ENCODE measurements at regions not wholly inside any gene's neighbourhood (a gene's known extent, or its start where the extent isn't known, plus 50 kb on each side); places are given as distances from the start of the nearest gene placed in this dataset.

DNA sequence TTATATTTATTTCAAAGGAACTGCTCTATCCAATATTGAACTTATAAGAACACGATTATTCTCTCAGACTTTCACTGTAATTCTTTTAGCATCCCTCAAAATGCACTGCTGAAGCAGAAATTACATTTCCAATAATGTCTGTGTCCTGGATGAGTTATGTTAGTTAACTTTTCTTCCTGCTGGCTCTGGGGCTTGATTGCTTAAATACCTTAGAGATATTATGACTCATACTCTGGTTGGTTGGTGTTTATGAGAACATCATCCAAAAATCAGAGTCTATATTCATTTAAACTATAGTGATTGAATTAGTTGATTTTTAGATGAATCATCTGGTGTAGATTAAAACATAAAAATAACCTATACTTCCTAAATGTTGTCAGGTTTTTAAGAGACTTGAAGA is 246.3 kb upstream of the VWC2 start:
- H3K9ac ChIP-seq (ENCODE audit: insufficient read depth, low read length, poor library complexity, severe bottlenecking), result no peak overlapping the region
- no peaks in the 10 kb centered on the region for H3K4me1 ChIP-seq (ENCODE audit: control insufficient read depth in 1 of 2, insufficient read depth in 2 of 2, low read length in 2 of 2)
- H3K36me3 ChIP-seq (replicated peaks in 1 of 2; ENCODE audit: control insufficient read depth in 1 of 2, insufficient read depth in 2 of 2, low read length in 2 of 2), result no peaks in the 10 kb centered on the region
- TF ChIP-seq, protein P1, sequence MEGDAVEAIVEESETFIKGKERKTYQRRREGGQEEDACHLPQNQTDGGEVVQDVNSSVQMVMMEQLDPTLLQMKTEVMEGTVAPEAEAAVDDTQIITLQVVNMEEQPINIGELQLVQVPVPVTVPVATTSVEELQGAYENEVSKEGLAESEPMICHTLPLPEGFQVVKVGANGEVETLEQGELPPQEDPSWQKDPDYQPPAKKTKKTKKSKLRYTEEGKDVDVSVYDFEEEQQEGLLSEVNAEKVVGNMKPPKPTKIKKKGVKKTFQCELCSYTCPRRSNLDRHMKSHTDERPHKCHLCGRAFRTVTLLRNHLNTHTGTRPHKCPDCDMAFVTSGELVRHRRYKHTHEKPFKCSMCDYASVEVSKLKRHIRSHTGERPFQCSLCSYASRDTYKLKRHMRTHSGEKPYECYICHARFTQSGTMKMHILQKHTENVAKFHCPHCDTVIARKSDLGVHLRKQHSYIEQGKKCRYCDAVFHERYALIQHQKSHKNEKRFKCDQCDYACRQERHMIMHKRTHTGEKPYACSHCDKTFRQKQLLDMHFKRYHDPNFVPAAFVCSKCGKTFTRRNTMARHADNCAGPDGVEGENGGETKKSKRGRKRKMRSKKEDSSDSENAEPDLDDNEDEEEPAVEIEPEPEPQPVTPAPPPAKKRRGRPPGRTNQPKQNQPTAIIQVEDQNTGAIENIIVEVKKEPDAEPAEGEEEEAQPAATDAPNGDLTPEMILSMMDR (IDR thresholded peaks at IDR 0.05), result no peak
- Mint-ChIP-seq H3K4me1 (no peaks in the 10 kb centered on the region), H3K9me3 (peaks cover 0 to 4% (median 0%) of the 10 kb centered on the region in 7 donors), H3K4me3 (no peak overlapping the region), H3K27ac (no peak overlapping the region), H3K27me3 (ENCODE audit: low read depth in 3 of 3) (peaks cover 0 to under 1% (median 0%) of the 10 kb centered on the region in 3 donors), H3K36me3 (no peaks in the 10 kb centered on the region)
- H3K9me3 ChIP-seq (replicated peaks in 1 of 2; ENCODE audit: control insufficient read depth in 1 of 2, insufficient read depth in 1 of 2, low read length in 2 of 2), result no peaks in the 10 kb centered on the region
- WGBS (ENCODE audit: insufficient coverage), result no CpG with 5 or more reads among the region's 1 CpG
- no peak overlapping the region for H3K4me2 ChIP-seq (replicated peaks; ENCODE audit: extremely low read depth, low read length, poor library complexity, severe bottlenecking)
- intact Hi-C loops (cut with micrococcal nuclease), result no loop called here
- H3K27ac ChIP-seq (ENCODE audit: low read depth in 1 of 2, low read length in 2 of 2), result no peak overlapping the region
- no peaks in the 10 kb centered on the region for H3K79me2 ChIP-seq (ENCODE audit: insufficient read depth, low read length)
- no peak for DNase-seq
- no peaks in the 10 kb centered on the region for H3K27me3 ChIP-seq (ENCODE audit: control insufficient read depth in 2 of 2, insufficient read depth in 2 of 2, low read length in 2 of 2)
- no peaks in the 10 kb centered on the region for H4K20me1 ChIP-seq (ENCODE audit: insufficient read depth, low read length)
- no peak overlapping the region for H3K4me3 ChIP-seq (replicated peaks in 1 of 3; ENCODE audit: low read depth in 2 of 3, low read length in 3 of 3)
- H2AFZ ChIP-seq (ENCODE audit: insufficient read depth, low read depth, low read length, poor library complexity, severe bottlenecking), result no peak overlapping the region

DNA sequence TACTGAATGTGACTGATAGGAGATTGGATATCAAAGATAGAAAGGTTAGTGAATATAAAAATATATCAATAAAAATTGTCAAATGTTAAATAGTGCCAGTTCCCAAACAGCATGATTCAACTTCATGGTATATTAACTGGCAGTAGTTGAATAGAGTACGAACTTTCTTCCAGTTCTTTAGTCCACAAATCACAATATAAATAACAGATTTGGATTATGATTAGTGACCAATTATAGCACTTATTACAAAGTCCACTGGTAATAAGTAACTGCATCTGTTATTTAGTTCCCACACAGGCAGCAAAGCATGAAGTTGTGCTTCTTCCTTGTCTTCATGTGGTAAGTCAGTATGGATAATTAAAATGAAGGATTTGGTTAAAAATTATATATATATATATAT is 243.0 kb upstream of the VWC2 start:
- Histone ChIP-seq H3K36me3 (replicated peaks in 1 of 2; ENCODE audit: control insufficient read depth in 1 of 2, insufficient read depth in 2 of 2, low read length in 2 of 2) (no peaks in the 10 kb centered on the region), H3K4me3 (replicated peaks in 1 of 3; ENCODE audit: low read depth in 2 of 3, low read length in 3 of 3) (no peak overlapping the region), H4K20me1 (ENCODE audit: insufficient read depth, low read length) (no peaks in the 10 kb centered on the region), H3K9me3 (replicated peaks in 1 of 2; ENCODE audit: control insufficient read depth in 1 of 2, insufficient read depth in 1 of 2, low read length in 2 of 2) (no peaks in the 10 kb centered on the region), H3K4me2 (replicated peaks; ENCODE audit: extremely low read depth, low read length, poor library complexity, severe bottlenecking) (no peak overlapping the region), H3K4me1 (ENCODE audit: control insufficient read depth in 1 of 2, insufficient read depth in 2 of 2, low read length in 2 of 2) (no peaks in the 10 kb centered on the region), H3K27me3 (ENCODE audit: control insufficient read depth in 2 of 2, insufficient read depth in 2 of 2, low read length in 2 of 2) (no peaks in the 10 kb centered on the region), H3K79me2 (ENCODE audit: insufficient read depth, low read length) (no peaks in the 10 kb centered on the region), H2AFZ (ENCODE audit: insufficient read depth, low read depth, low read length, poor library complexity, severe bottlenecking) (no peak overlapping the region), H3K9ac (ENCODE audit: insufficient read depth, low read length, poor library complexity, severe bottlenecking) (no peak overlapping the region), H3K27ac (ENCODE audit: low read depth in 1 of 2, low read length in 2 of 2) (no peak overlapping the region)
- Mint-ChIP-seq H3K4me3 (no peak overlapping the region), H3K27me3 (ENCODE audit: low read depth in 3 of 3) (peaks cover 0 to 2% (median 0%) of the 10 kb centered on the region in 3 donors), H3K9me3 (peaks cover 0 to 8% (median 1%) of the 10 kb centered on the region in 7 donors), H3K27ac (no peak overlapping the region), H3K36me3 (no peaks in the 10 kb centered on the region), H3K4me1 (no peaks in the 10 kb centered on the region)
- no CpG with 5 or more reads among the region's 1 CpG for WGBS (ENCODE audit: insufficient coverage)
- intact Hi-C loops (cut with micrococcal nuclease), result no loop called here
- DNase-seq, result no peak
- TF ChIP-seq, protein P1 (IDR thresholded peaks at IDR 0.05), result no peak
